ENCODE measurements at regions not wholly inside any gene's neighbourhood (a gene's known extent, or its start where the extent isn't known, plus 50 kb on each side); places are given as distances from the start of the nearest gene placed in this dataset.
"Not testable (repeated sequence)": the region's sequence is repeated elsewhere in the genome, so short reads cannot be mapped to it uniquely, and the experiment has no call there.

- no peak for DNase-seq (ENCODE audit: low spot score)
Observed at GRCh38 chr7:155227788-155228458, 69.8 kb upstream of the INSIG1 start.

GRCh38 chr7:155228459-155228845 lies 69.2 kb upstream of the INSIG1 start:
- no peak for DNase-seq (ENCODE audit: low spot score)

- DNase-seq (ENCODE audit: low spot score): no peak
Observed at GRCh38 chr7:155228894-155229293, 68.8 kb upstream of the INSIG1 start.

- DNase-seq (ENCODE audit: low spot score): no peak
Observed at GRCh38 chr7:155229548-155230168, 68.0 kb upstream of the INSIG1 start.

GRCh38 chr7:155230169-155230593 lies 67.5 kb upstream of the INSIG1 start:
- no peak for DNase-seq (ENCODE audit: low spot score)

- no peak for DNase-seq (ENCODE audit: low spot score)
Observed at GRCh38 chr7:155231241-155231800, 66.4 kb upstream of the INSIG1 start.

- no peak for DNase-seq (ENCODE audit: low spot score)
Observed at GRCh38 chr7:155231941-155232340, 65.7 kb upstream of the INSIG1 start.

- no peak for DNase-seq (ENCODE audit: low spot score)
Observed at GRCh38 chr7:155232911-155233310, 64.8 kb upstream of the INSIG1 start.

- DNase-seq (ENCODE audit: low spot score): no peak
Observed at GRCh38 chr7:155233311-155234157, 64.1 kb upstream of the INSIG1 start.

GRCh38 chr7:155234158-155234492 lies 63.6 kb upstream of the INSIG1 start:
- no peak for DNase-seq (ENCODE audit: low spot score)

GRCh38 chr7:155234950-155235789 lies 62.5 kb upstream of the INSIG1 start:
- DNase-seq (ENCODE audit: low spot score): no peak

- DNase-seq (ENCODE audit: low spot score): no peak
Observed at GRCh38 chr7:155236386-155236785, 61.3 kb upstream of the INSIG1 start.

- no peak for DNase-seq (ENCODE audit: low spot score)
Observed at GRCh38 chr7:155237297-155237696, 60.4 kb upstream of the INSIG1 start.

- DNase-seq (ENCODE audit: low spot score): no peak
Observed at GRCh38 chr7:155237730-155238129, 59.9 kb upstream of the INSIG1 start.

- not testable (repeated sequence) for DNase-seq (ENCODE audit: low spot score)
Observed at GRCh38 chr7:155239431-155240087, 58.1 kb upstream of the INSIG1 start.

GRCh38 chr7:155244675-155245074 lies 53.0 kb upstream of the INSIG1 start:
- DNase-seq (ENCODE audit: low spot score): no peak

GRCh38 chr7:155247479-155248365 lies 50.0 kb upstream of the INSIG1 start:
- DNase-seq (ENCODE audit: low spot score): no peak

Data from mesenteric fat pad (tissue), 1 donor.